Activated CD8-positive, alpha-beta memory T cell treated with anti-CD3 and anti-CD28 coated beads, Interleukin-2, amount 10 ng/mL, durations not matched to agents 7 days and 5 days (primary cell): ENCODE measurements at regions not wholly inside any gene's neighbourhood (a gene's known extent, or its start where the extent isn't known, plus 50 kb on each side); places are given as distances from the start of the nearest gene placed in this dataset.
"Not testable (repeated sequence)": the region's sequence is repeated elsewhere in the genome, so short reads cannot be mapped to it uniquely, and the experiment has no call there.

Experiments used
- ATAC-seq: fragments of 150-1000 bp; cut with Tn5 transposase; one replicate; pipeline ENCODE4 v1.10.0; 2021; ENCODE audit warnings: moderate library complexity
- CTCF ChIA-PET: fragments of 350-600 bp; sonication (Branson Sonifier 250); formaldehyde crosslinking; loops from one replicate; lab custom pipeline; 2021; ENCODE audit warnings: antibody characterized with exemption; lab: Charles Lee
- DNase-seq: peaks from one replicate; pipeline ENCODE4 v3.0.0-alpha.2; 2020
- H3K27ac Mint-ChIP-seq: one replicate; pipeline ENCODE4 v1.8.0; 2021; ENCODE audit warnings: mild to moderate bottlenecking, mixed read lengths
- H3K27me3 Mint-ChIP-seq: one replicate; pipeline ENCODE4 v1.8.0; 2021; ENCODE audit warnings: mixed read lengths
- H3K36me3 Mint-ChIP-seq: one replicate; pipeline ENCODE4 v1.8.0; 2021; ENCODE audit warnings: mild to moderate bottlenecking, mixed read lengths
- H3K4me1 Mint-ChIP-seq: one replicate; pipeline ENCODE4 v1.8.0; 2021; ENCODE audit warnings: mixed read lengths
- H3K4me3 Mint-ChIP-seq: one replicate; pipeline ENCODE4 v1.8.0; 2021; ENCODE audit warnings: mild to moderate bottlenecking, moderate library complexity, mixed read lengths
- H3K9me3 Mint-ChIP-seq: one replicate; pipeline ENCODE4 v1.8.0; 2022; ENCODE audit warnings: low read depth, mixed read lengths

- ATAC-seq (no peak), DNase-seq (no peak)
- H3K36me3 Mint-ChIP-seq, result no peaks in the 10 kb centered on the region
- CTCF ChIA-PET, result no interaction called here
- H3K4me1 Mint-ChIP-seq, result no peaks in the 10 kb centered on the region
- H3K9me3 Mint-ChIP-seq, result no peaks in the 10 kb centered on the region
- H3K27ac Mint-ChIP-seq, result no peak overlapping the region
- H3K4me3 Mint-ChIP-seq, result no peak overlapping the region
- no peaks in the 10 kb centered on the region for H3K27me3 Mint-ChIP-seq
These were observed 306.8 kb downstream of the ETV1 start for GRCh38 chr7:13682626-13683025.

DNA sequence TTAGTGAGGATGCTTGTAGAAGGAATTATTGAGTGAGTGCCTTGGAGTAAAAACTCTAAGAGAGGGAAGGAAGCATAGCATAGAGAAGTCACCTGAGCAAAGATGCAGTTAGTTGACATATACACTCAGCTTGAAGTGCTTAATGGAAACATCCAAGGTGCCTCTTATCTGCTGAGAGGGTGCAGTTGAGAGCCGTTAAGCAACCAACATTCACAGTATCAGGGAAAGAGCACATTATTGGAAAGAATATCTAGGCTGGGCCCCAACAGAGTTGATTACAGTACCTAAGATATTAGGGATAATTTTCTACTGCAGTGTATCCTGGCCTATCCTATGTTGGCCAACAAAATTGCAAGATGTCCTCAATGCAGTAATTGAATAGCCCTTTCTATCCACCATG lies 302.0 kb downstream of the ETV1 start:
- no peaks in the 10 kb centered on the region for H3K4me1 Mint-ChIP-seq

GRCh38 chr7:13692548-13692947 lies 296.9 kb downstream of the ETV1 start:
- Mint-ChIP-seq H3K4me1 (no peaks in the 10 kb centered on the region), H3K27ac (no peak overlapping the region), H3K27me3 (no peaks in the 10 kb centered on the region), H3K9me3 (no peaks in the 10 kb centered on the region), H3K4me3 (no peak overlapping the region), H3K36me3 (no peaks in the 10 kb centered on the region)
- no peak for ATAC-seq
- DNase-seq, result no peak
- CTCF ChIA-PET, result no interaction called here

More for the DNA sequence above, 302.0 kb downstream of the ETV1 start:
- no peaks in the 10 kb centered on the region for H3K27me3 Mint-ChIP-seq
- H3K27ac Mint-ChIP-seq, result no peak overlapping the region
- no peaks in the 10 kb centered on the region for H3K9me3 Mint-ChIP-seq
- no peak for DNase-seq
- H3K36me3 Mint-ChIP-seq, result no peaks in the 10 kb centered on the region
- no peak for ATAC-seq
- no peak overlapping the region for H3K4me3 Mint-ChIP-seq
- CTCF ChIA-PET, result no interaction called here

DNA sequence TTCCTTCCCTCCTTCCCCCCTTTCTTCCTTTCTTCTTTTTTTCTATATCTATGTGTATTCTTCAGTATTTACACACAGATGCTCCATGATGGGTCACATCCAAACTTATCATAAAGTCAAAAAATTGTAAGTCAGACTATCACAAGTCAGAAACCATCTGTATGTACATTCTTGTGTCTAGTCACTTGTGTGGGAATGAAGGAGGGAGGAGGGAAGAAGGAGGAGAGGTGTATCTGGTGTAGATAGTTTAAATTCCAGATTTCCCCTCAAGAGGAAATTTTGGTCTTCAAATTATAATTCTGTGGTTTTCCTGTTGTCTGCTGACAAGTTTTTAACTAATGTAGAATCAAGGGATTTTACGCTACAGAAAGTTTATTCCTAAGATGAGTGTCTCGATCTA lies 287.2 kb downstream of the ETV1 start:
- H3K27me3 Mint-ChIP-seq, result no peaks in the 10 kb centered on the region
- H3K36me3 Mint-ChIP-seq, result no peaks in the 10 kb centered on the region
- H3K27ac Mint-ChIP-seq, result no peak overlapping the region
- CTCF ChIA-PET, result no interaction called here
- ATAC-seq (no peak), DNase-seq (no peak)
- H3K9me3 Mint-ChIP-seq, result no peaks in the 10 kb centered on the region
- H3K4me3 Mint-ChIP-seq, result no peak overlapping the region
- no peaks in the 10 kb centered on the region for H3K4me1 Mint-ChIP-seq

- ATAC-seq (no peak), DNase-seq (no peak)
- no peaks in the 10 kb centered on the region for H3K9me3 Mint-ChIP-seq
- H3K4me1 Mint-ChIP-seq, result no peaks in the 10 kb centered on the region
- H3K36me3 Mint-ChIP-seq, result no peaks in the 10 kb centered on the region
- CTCF ChIA-PET, result no interaction called here
- H3K27me3 Mint-ChIP-seq, result no peaks in the 10 kb centered on the region
- H3K4me3 Mint-ChIP-seq, result no peak overlapping the region
- no peak overlapping the region for H3K27ac Mint-ChIP-seq
These were observed 280.8 kb downstream of the ETV1 start for GRCh38 chr7:13708670-13709069.

- H3K27ac Mint-ChIP-seq, result no peak overlapping the region
These were observed 276.4 kb downstream of the ETV1 start for GRCh38 chr7:13713092-13713491.

GRCh38 chr7:13715534-13715933 lies 273.9 kb downstream of the ETV1 start:
- H3K27me3 Mint-ChIP-seq, result no peaks in the 10 kb centered on the region
- H3K4me3 Mint-ChIP-seq, result no peak overlapping the region
- H3K9me3 Mint-ChIP-seq, result no peaks in the 10 kb centered on the region
- DNase-seq (no peak), ATAC-seq (no peak)
- no peaks in the 10 kb centered on the region for H3K4me1 Mint-ChIP-seq
- no peaks in the 10 kb centered on the region for H3K36me3 Mint-ChIP-seq
- CTCF ChIA-PET, result no interaction called here
- H3K27ac Mint-ChIP-seq, result no peak overlapping the region

More at GRCh38 chr7:13713092-13713491, 276.4 kb downstream of the ETV1 start:
- no peak overlapping the region for H3K4me3 Mint-ChIP-seq
- ATAC-seq (no peak), DNase-seq (no peak)
- CTCF ChIA-PET, result no interaction called here
- no peaks in the 10 kb centered on the region for H3K4me1 Mint-ChIP-seq
- no peaks in the 10 kb centered on the region for H3K27me3 Mint-ChIP-seq
- no peaks in the 10 kb centered on the region for H3K9me3 Mint-ChIP-seq
- H3K36me3 Mint-ChIP-seq, result no peaks in the 10 kb centered on the region

DNA sequence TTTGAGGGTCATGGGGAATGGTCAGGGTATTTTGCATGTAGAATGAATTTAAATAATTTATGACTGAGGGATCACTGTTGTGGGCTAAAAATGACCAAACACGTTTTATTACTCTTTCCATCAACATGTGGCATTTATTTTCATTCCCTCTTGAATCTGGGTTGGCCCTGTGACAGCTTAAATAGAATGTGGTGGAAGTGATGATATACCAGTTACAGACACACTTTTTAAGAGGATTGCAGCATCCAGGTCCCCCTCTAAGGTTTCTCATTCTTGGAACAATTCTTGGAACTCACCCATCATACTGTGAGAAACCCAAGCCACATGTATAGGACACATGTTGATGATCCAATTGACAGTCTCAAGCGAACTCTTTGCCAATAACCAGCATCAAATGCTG lies 272.4 kb downstream of the ETV1 start:
- no peaks in the 10 kb centered on the region for H3K27me3 Mint-ChIP-seq
- CTCF ChIA-PET, result no interaction called here
- no peak for ATAC-seq
- no peaks in the 10 kb centered on the region for H3K9me3 Mint-ChIP-seq
- H3K4me3 Mint-ChIP-seq, result no peak overlapping the region
- DNase-seq, result no peak
- H3K4me1 Mint-ChIP-seq, result no peaks in the 10 kb centered on the region
- no peaks in the 10 kb centered on the region for H3K36me3 Mint-ChIP-seq
- H3K27ac Mint-ChIP-seq, result no peak overlapping the region

- H3K27me3 Mint-ChIP-seq, result no peaks in the 10 kb centered on the region
- no peak overlapping the region for H3K27ac Mint-ChIP-seq
- H3K9me3 Mint-ChIP-seq, result peaks cover 2% of the 10 kb centered on the region
- H3K4me3 Mint-ChIP-seq, result no peak overlapping the region
- no peak for DNase-seq
- H3K36me3 Mint-ChIP-seq, result no peaks in the 10 kb centered on the region
- ATAC-seq, result no peak
- CTCF ChIA-PET, result no interaction called here
- H3K4me1 Mint-ChIP-seq, result no peaks in the 10 kb centered on the region
These were observed 265.1 kb downstream of the ETV1 start for GRCh38 chr7:13724191-13724976.

- DNase-seq, result no peak
- no peak overlapping the region for H3K27ac Mint-ChIP-seq
- CTCF ChIA-PET, result no interaction called here
- H3K4me3 Mint-ChIP-seq, result no peak overlapping the region
- no peaks in the 10 kb centered on the region for H3K4me1 Mint-ChIP-seq
- H3K27me3 Mint-ChIP-seq, result no peaks in the 10 kb centered on the region
- H3K9me3 Mint-ChIP-seq, result peaks cover 2% of the 10 kb centered on the region
- H3K36me3 Mint-ChIP-seq, result no peaks in the 10 kb centered on the region
- no peak for ATAC-seq
These were observed 264.4 kb downstream of the ETV1 start for GRCh38 chr7:13724977-13725566.

- Mint-ChIP-seq H3K27me3 (no peaks in the 10 kb centered on the region), H3K4me3 (no peak overlapping the region), H3K4me1 (no peaks in the 10 kb centered on the region), H3K27ac (no peak overlapping the region), H3K9me3 (peaks cover 2% of the 10 kb centered on the region), H3K36me3 (no peaks in the 10 kb centered on the region)
- CTCF ChIA-PET, result no interaction called here
- no peak for ATAC-seq
- no peak for DNase-seq
These were observed 263.9 kb downstream of the ETV1 start for GRCh38 chr7:13725591-13725990.

- DNase-seq (no peak), ATAC-seq (no peak)
- Mint-ChIP-seq H3K27me3 (no peaks in the 10 kb centered on the region), H3K27ac (no peak overlapping the region), H3K4me1 (no peaks in the 10 kb centered on the region), H3K9me3 (peaks cover 2% of the 10 kb centered on the region), H3K36me3 (no peaks in the 10 kb centered on the region), H3K4me3 (no peak overlapping the region)
- CTCF ChIA-PET, result no interaction called here
These were observed 262.2 kb downstream of the ETV1 start for GRCh38 chr7:13727279-13727678.

GRCh38 chr7:13727751-13728150 lies 261.7 kb downstream of the ETV1 start:
- Mint-ChIP-seq H3K36me3 (no peaks in the 10 kb centered on the region), H3K4me3 (no peak overlapping the region), H3K9me3 (peaks cover 2% of the 10 kb centered on the region), H3K27me3 (no peaks in the 10 kb centered on the region), H3K27ac (no peak overlapping the region), H3K4me1 (no peaks in the 10 kb centered on the region)
- DNase-seq, result no peak
- ATAC-seq, result no peak
- CTCF ChIA-PET, result interaction anchor here (1.2 kb wide), 1 partner anchor 730 kb away, joined by 3 read pairs; no protein-coding TSS in a partner anchor

DNA sequence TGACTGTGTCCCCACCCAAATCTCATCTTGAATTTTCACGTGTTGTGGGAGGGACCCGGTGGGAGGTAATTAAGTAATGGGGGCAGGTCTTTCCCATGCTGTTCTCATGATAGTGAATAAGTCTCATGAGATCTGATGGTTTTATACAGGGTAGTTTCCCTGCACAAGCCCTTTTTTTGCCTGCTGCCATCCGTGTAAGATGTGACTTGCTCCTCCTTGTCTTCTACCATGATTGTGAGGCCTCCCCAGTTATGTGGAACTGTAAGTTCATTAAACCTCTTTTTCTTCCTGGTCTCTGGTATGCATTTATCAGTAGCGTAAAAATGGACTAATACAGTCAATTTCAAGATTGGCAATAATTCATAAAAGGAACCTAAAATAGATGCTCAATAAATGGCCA lies 261.0 kb downstream of the ETV1 start:
- not testable (repeated sequence) for DNase-seq, H3K36me3 Mint-ChIP-seq, H3K4me1 Mint-ChIP-seq, H3K4me3 Mint-ChIP-seq, ATAC-seq, H3K27ac Mint-ChIP-seq, H3K27me3 Mint-ChIP-seq, H3K9me3 Mint-ChIP-seq
- CTCF ChIA-PET, result interaction anchor here (1.2 kb wide), 1 partner anchor 729 kb away, joined by 3 read pairs; no protein-coding TSS in a partner anchor
